CD14-positive monocyte (primary cell): ENCODE measurements at regions not wholly inside any gene's neighbourhood (a gene's known extent, or its start where the extent isn't known, plus 50 kb on each side); places are given as distances from the start of the nearest gene placed in this dataset.

ENCODE experiments used
- DNase-seq, 3 donors: peaks; one replicate each; pipeline ENCODE4 v3.0.0-alpha.2; 2011 to 2022
- H2AFZ ChIP-seq: 2 replicates; pipeline ENCODE4 v1.6.0; 2012; ENCODE audit warnings: mild to moderate bottlenecking, low read depth, low read length, inconsistent platforms; ENCODE audit not compliant: insufficient read depth, poor library complexity, severe bottlenecking
- H3K27ac ChIP-seq, 2 donors: 1 replicate in 1 of 2; 2 replicates in 1 of 2; pipeline ENCODE4 v1.5.1; 2012 to 2013; ENCODE audit warnings: low read length in 2 of 2, control low read depth in 1 of 2, inconsistent platforms in 1 of 2, low read depth in 1 of 2, mild to moderate bottlenecking in 1 of 2
- H3K27me3 ChIP-seq, 2 donors: one replicate each; pipeline versions ENCODE4 v1.6.0 to v1.6.1; 2011 to 2013; ENCODE audit warnings: low read length in 2 of 2; ENCODE audit not compliant: control insufficient read depth in 2 of 2, insufficient read depth in 2 of 2
- H3K36me3 ChIP-seq, 2 donors: replicated peaks in 1 of 2; 1 replicate in 1 of 2; 2 replicates in 1 of 2; pipeline versions ENCODE4 v1.5.1 to v1.6.1; 2012 to 2013; ENCODE audit warnings: low read length in 2 of 2, control low read depth in 1 of 2, inconsistent platforms in 1 of 2, mild to moderate bottlenecking in 1 of 2; ENCODE audit not compliant: insufficient read depth in 2 of 2, control insufficient read depth in 1 of 2
- H3K4me1 ChIP-seq, 2 donors: 1 replicate in 1 of 2; 2 replicates in 1 of 2; pipeline versions ENCODE4 v1.5.1 to v1.6.1; 2012 to 2013; ENCODE audit warnings: low read length in 2 of 2, control low read depth in 1 of 2, inconsistent platforms in 1 of 2, mild to moderate bottlenecking in 1 of 2, moderate library complexity in 1 of 2; ENCODE audit not compliant: insufficient read depth in 2 of 2, control insufficient read depth in 1 of 2
- H3K4me2 ChIP-seq: replicated peaks from 2 replicates; pipeline ENCODE3; 2012; ENCODE audit warnings: low read length, moderate library complexity, mild to moderate bottlenecking; ENCODE audit not compliant: poor library complexity, severe bottlenecking; ENCODE audit errors: extremely low read depth
- H3K4me3 ChIP-seq, 3 experiments: fragments of 200-600 bp in 1 of 3; sonication (generic) in 1 of 3; replicated peaks in 1 of 3; 1 replicate in 2 of 3; 2 replicates in 1 of 3; pipeline ENCODE4 v1.5.1; 2011 to 2013; ENCODE audit warnings: low read length in 3 of 3, mild to moderate bottlenecking in 3 of 3, control low read depth in 2 of 3, low read depth in 2 of 3, inconsistent platforms in 1 of 3, moderate library complexity in 1 of 3
- H3K79me2 ChIP-seq: 2 replicates; pipeline ENCODE4 v1.6.0; 2012; ENCODE audit warnings: mild to moderate bottlenecking, control low read depth, inconsistent platforms, low read length, moderate library complexity; ENCODE audit not compliant: insufficient read depth
- H3K9ac ChIP-seq: 2 replicates; pipeline ENCODE4 v1.6.0; 2017; ENCODE audit warnings: low read length, mild to moderate bottlenecking; ENCODE audit not compliant: insufficient read depth, poor library complexity, severe bottlenecking
- H3K9me3 ChIP-seq, 2 donors: replicated peaks in 1 of 2; 1 replicate in 1 of 2; 2 replicates in 1 of 2; pipeline versions ENCODE4 v1.5.1 to v1.6.1; 2012 to 2013; ENCODE audit warnings: low read length in 2 of 2, control low read depth in 1 of 2; ENCODE audit not compliant: control insufficient read depth in 1 of 2, insufficient read depth in 1 of 2
- H4K20me1 ChIP-seq: 2 replicates; pipeline ENCODE4 v1.6.0; 2012; ENCODE audit warnings: mild to moderate bottlenecking, low read length, control low read depth, moderate library complexity; ENCODE audit not compliant: insufficient read depth
- H3K27ac Mint-ChIP-seq, 7 donors: one replicate each; pipeline ENCODE4 v1.8.0; 2020; ENCODE audit warnings: mild to moderate bottlenecking in 7 of 7, mixed read lengths in 7 of 7, moderate library complexity in 6 of 7, inconsistent platforms in 2 of 7
- H3K27me3 Mint-ChIP-seq, 3 donors: one replicate each; pipeline ENCODE4 v1.8.0; 2021 to 2022; ENCODE audit warnings: low read depth in 3 of 3, mild to moderate bottlenecking in 3 of 3, mixed read lengths in 3 of 3, moderate library complexity in 3 of 3, inconsistent platforms in 1 of 3
- H3K36me3 Mint-ChIP-seq, 2 donors: one replicate each; pipeline ENCODE4 v1.8.0; 2020; ENCODE audit warnings: mixed read lengths in 2 of 2, inconsistent platforms in 1 of 2, mild to moderate bottlenecking in 1 of 2
- H3K4me1 Mint-ChIP-seq: one replicate; pipeline ENCODE4 v1.8.0; 2020; ENCODE audit warnings: mild to moderate bottlenecking, mixed read lengths
- H3K4me3 Mint-ChIP-seq, 2 donors: one replicate each; pipeline ENCODE4 v1.8.0; 2020; ENCODE audit warnings: mild to moderate bottlenecking in 2 of 2, mixed read lengths in 2 of 2, moderate library complexity in 1 of 2
- H3K9me3 Mint-ChIP-seq, 7 donors: one replicate each; pipeline ENCODE4 v1.8.0; 2020 to 2022; ENCODE audit warnings: mixed read lengths in 7 of 7, mild to moderate bottlenecking in 6 of 7, moderate library complexity in 6 of 7, inconsistent platforms in 2 of 7
- WGBS: methylation state at CpG from one replicate; pipeline ENCODE4 v1.1.5; 2013; ENCODE audit warnings: missing lambda C conversion rate; ENCODE audit not compliant: insufficient coverage; 5-methylcytosine and 5-hydroxymethylcytosine counted together
- intact Hi-C, 2 donors: fragments of 100-400 bp; cut with micrococcal nuclease; formaldehyde crosslinking; loops; one replicate each; pipeline versions ENCODE4 v1.15.0 to v1.15.1; 2023
- TF ChIP-seq, protein P1 (sequence below): fragments of 200-600 bp; IDR thresholded peaks from one replicate; pipeline ENCODE4 v1.8.0; 2022; ENCODE audit warnings: antibody characterized with exemption, mild to moderate bottlenecking

DNA sequence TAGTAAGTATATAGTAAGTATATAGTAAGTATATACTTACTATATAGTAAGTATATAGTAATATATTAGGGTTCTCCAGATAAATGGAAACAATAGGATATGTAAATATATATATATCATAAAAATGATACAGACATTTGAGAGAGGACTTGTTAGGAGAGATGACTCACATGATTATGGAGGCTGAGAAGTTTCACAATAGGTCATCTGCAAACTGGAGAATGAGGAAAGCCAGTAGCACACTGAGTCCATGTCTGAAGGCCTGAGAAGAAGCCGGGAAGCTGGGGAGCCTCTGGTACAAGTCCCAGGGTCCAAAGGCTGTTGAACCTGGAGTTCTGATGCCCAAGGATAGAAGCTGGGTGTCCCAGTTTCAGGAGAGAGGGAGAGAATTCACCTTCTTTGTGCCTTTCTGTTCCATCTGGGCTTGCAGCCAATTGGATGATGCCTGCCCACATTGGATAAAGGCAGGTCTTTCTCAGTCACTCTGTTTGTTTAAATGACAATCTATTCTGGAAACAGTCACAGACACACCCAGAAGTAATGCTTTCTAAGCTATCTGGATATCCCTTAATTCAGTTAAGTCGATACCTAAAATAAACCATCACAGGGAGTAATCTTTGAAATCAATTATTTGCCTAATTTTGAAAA, 205.5 kb upstream of the CDC14C start:
- Histone ChIP-seq H4K20me1 (no peaks in the 10 kb centered on the region), H3K4me2 (no peak overlapping the region), H2AFZ (no peak overlapping the region), H3K9ac (no peak overlapping the region), H3K9me3 (peaks cover 0 to 7% of the 10 kb centered on the region in 2 donors), H3K4me1 (no peaks in the 10 kb centered on the region), H3K36me3 (no peaks in the 10 kb centered on the region), H3K27me3 (no peaks in the 10 kb centered on the region), H3K27ac (no peak overlapping the region), H3K79me2 (no peaks in the 10 kb centered on the region), H3K4me3 (no peak overlapping the region)
- Mint-ChIP-seq H3K4me3 (no peak overlapping the region), H3K27me3 (peaks cover 1 to 3% (median 3%) of the 10 kb centered on the region in 3 donors), H3K9me3 (peaks cover 0 to 6% (median 1%) of the 10 kb centered on the region in 7 donors), H3K27ac (no peak overlapping the region), H3K36me3 (no peaks in the 10 kb centered on the region), H3K4me1 (no peaks in the 10 kb centered on the region)
- no peak for DNase-seq
- TF ChIP-seq, protein P1, sequence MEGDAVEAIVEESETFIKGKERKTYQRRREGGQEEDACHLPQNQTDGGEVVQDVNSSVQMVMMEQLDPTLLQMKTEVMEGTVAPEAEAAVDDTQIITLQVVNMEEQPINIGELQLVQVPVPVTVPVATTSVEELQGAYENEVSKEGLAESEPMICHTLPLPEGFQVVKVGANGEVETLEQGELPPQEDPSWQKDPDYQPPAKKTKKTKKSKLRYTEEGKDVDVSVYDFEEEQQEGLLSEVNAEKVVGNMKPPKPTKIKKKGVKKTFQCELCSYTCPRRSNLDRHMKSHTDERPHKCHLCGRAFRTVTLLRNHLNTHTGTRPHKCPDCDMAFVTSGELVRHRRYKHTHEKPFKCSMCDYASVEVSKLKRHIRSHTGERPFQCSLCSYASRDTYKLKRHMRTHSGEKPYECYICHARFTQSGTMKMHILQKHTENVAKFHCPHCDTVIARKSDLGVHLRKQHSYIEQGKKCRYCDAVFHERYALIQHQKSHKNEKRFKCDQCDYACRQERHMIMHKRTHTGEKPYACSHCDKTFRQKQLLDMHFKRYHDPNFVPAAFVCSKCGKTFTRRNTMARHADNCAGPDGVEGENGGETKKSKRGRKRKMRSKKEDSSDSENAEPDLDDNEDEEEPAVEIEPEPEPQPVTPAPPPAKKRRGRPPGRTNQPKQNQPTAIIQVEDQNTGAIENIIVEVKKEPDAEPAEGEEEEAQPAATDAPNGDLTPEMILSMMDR, result no peak
- WGBS, result 83% methylated on average over 1 of the region's 2 CpGs
- intact Hi-C loops, result no loop called here

DNA sequence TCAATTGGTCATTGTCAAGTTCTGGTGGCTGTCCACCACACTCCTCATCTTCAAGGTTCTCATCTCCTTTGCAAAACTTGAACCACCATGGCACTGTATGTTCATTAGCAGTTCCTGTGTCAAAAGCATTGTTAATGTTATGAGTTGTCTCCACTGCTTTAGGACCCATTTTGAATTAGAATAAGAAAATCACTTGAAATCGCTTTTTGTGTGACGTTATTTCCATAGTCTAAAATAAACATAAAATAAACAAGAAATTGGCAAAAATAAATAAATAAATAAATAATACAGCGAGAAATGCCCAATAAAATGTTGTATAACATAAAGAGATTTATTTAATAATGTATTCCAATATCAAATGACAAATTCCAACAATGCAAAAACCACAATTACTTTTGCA, 195.5 kb upstream of the CDC14C start:
- intact Hi-C loops, result no loop called here
- no CpG with 5 or more reads among the region's 3 CpGs for WGBS
- peaks cover 7 to 21% (median 11%) of the 10 kb centered on the region in 7 donors for H3K9me3 Mint-ChIP-seq
- H3K4me1 Mint-ChIP-seq, result no peaks in the 10 kb centered on the region
- H3K9ac ChIP-seq, result no peak overlapping the region
- H3K9me3 ChIP-seq, result peaks cover 0 to 6% of the 10 kb centered on the region in 2 donors
- H3K4me1 ChIP-seq, result no peaks in the 10 kb centered on the region
- no peaks in the 10 kb centered on the region for H3K79me2 ChIP-seq
- H3K4me3 ChIP-seq, result no peak overlapping the region
- H3K27ac ChIP-seq, result no peak overlapping the region
- H3K4me2 ChIP-seq, result no peak overlapping the region
- no peak for DNase-seq
- TF ChIP-seq, protein P1, result no peak
- peaks cover 0 to 2% (median 2%) of the 10 kb centered on the region in 3 donors for H3K27me3 Mint-ChIP-seq
- H3K4me3 Mint-ChIP-seq, result no peak overlapping the region
- H3K36me3 ChIP-seq, result no peaks in the 10 kb centered on the region
- H3K36me3 Mint-ChIP-seq, result no peaks in the 10 kb centered on the region
- no peaks in the 10 kb centered on the region for H3K27me3 ChIP-seq
- no peak overlapping the region for H3K27ac Mint-ChIP-seq
- no peaks in the 10 kb centered on the region for H4K20me1 ChIP-seq
- no peak overlapping the region for H2AFZ ChIP-seq
